Ovary (tissue), 7 donors: ENCODE measurements at regions not wholly inside any gene's neighbourhood (a gene's known extent, or its start where the extent isn't known, plus 50 kb on each side); places are given as distances from the start of the nearest gene placed in this dataset.

Source experiments
- DNase-seq, 5 donors: peaks; one replicate each; pipeline ENCODE4 v3.0.0-alpha.2; 2019 to 2020
- H3K27ac ChIP-seq, 2 donors: fragments of 200-600 bp; one replicate each; pipeline versions ENCODE4 v1.5.1 to v1.8.0; 2019 to 2022
- H3K27me3 ChIP-seq: fragments of 200-600 bp; one replicate; pipeline ENCODE4 v1.8.0; 2022
- H3K36me3 ChIP-seq: fragments of 200-600 bp; sonication (generic); one replicate; pipeline ENCODE4 v1.5.1; 2019
- H3K4me1 ChIP-seq: one replicate; pipeline ENCODE4 v1.8.1; 2013; ENCODE audit warnings: mild to moderate bottlenecking, moderate library complexity; ENCODE audit not compliant: insufficient read depth
- H3K4me3 ChIP-seq: fragments of 200-600 bp; sonication (generic); one replicate; pipeline ENCODE4 v1.5.1; 2017
- H3K9me3 ChIP-seq, 2 donors: fragments of 200-600 bp in 1 of 2; sonication (generic) in 1 of 2; one replicate each; pipeline versions ENCODE4 v1.5.1 to v1.8.1; 2013 to 2019; ENCODE audit warnings: mild to moderate bottlenecking in 1 of 2, moderate library complexity in 1 of 2
- CTCF ChIP-seq, 3 donors: fragments of 450-650 bp in 2 of 3; fragments of 200-600 bp in 1 of 3; IDR thresholded peaks; one replicate each; pipeline versions ENCODE4 v1.5.1 to v1.8.0; 2016 to 2022; ENCODE audit warnings: antibody characterized with exemption in 3 of 3, mild to moderate bottlenecking in 1 of 3
- EP300 ChIP-seq: sonication (generic); formaldehyde crosslinking; IDR thresholded peaks from one replicate; pipeline ENCODE4 v1.6.1; 2017; ENCODE audit warnings: antibody characterized with exemption
- POLR2A ChIP-seq: fragments of 450-650 bp; IDR thresholded peaks from one replicate; pipeline ENCODE4 v1.6.1; 2017; ENCODE audit warnings: antibody characterized with exemption, mild to moderate bottlenecking, moderate library complexity
- WGBS, 3 donors: extraction: QIAGEN DNeasy Blood & Tissue Kit in 1 of 3; methylation state at CpG; one replicate each; pipeline versions ENCODE4 v1.1.5 to v1.1.7; 2013 to 2017; 5-methylcytosine and 5-hydroxymethylcytosine counted together
- intact Hi-C, 4 donors: fragments of 100-400 bp; cut with DNase I; formaldehyde crosslinking; loops; one replicate each; pipeline versions ENCODE4 v1.11.0 to v1.15.1; 2022 to 2023
- donor health status: DM: no; HTN: no; CAD: no; lungs with moderate emphysema.
- donor health status: DM: no; HTN: no; CAD: no.
- donor health status: Bipolar disorder and iron deficiency.
- donor health status: DM: no; HTN: no; CAD: no.
- donor health status: DM: yes; HTN: yes; CAD: no.

GRCh38 chr19:29305268-29305667 is 92.3 kb upstream of the UQCRFS1 start:
- intact Hi-C loops = no loop called here
- TF ChIP-seq POLR2A = no peak
- TF ChIP-seq EP300 = no peak
- no peak for TF ChIP-seq CTCF (IDR thresholded peaks at IDR 0.05)
- 51 to 63% (median 56%) methylated on average over 1 of the region's 1 CpG for WGBS, 3 donors
- DNase-seq = no peak
- H3K4me3 ChIP-seq = no peak overlapping the region
- H3K27ac ChIP-seq = no peak overlapping the region
- H3K27me3 ChIP-seq = no peaks in the 10 kb centered on the region
- no peaks in the 10 kb centered on the region for H3K9me3 ChIP-seq
- H3K36me3 ChIP-seq = no peaks in the 10 kb centered on the region
- H3K4me1 ChIP-seq = no peaks in the 10 kb centered on the region

GRCh38 chr19:29308977-29309590 is 96.1 kb upstream of the UQCRFS1 start:
- no peak for DNase-seq
- intact Hi-C loops = no loop called here
- no peaks in the 10 kb centered on the region for H3K4me1 ChIP-seq
- H3K9me3 ChIP-seq = no peaks in the 10 kb centered on the region
- WGBS, 3 donors = 15 to 18% (median 18%) methylated on average over 12 of the region's 12 CpGs
- H3K36me3 ChIP-seq = no peaks in the 10 kb centered on the region
- no peak overlapping the region for H3K27ac ChIP-seq
- no peak overlapping the region for H3K4me3 ChIP-seq
- TF ChIP-seq POLR2A (no peak), EP300 (no peak), CTCF (IDR thresholded peaks at IDR 0.05) (no peak)
- no peaks in the 10 kb centered on the region for H3K27me3 ChIP-seq

GRCh38 chr19:29309637-29310036 is 96.7 kb upstream of the UQCRFS1 start:
- no peak for TF ChIP-seq POLR2A
- no peak for TF ChIP-seq EP300
- TF ChIP-seq CTCF (IDR thresholded peaks at IDR 0.05) = no peak
- no peaks in the 10 kb centered on the region for H3K4me1 ChIP-seq
- intact Hi-C loops = no loop called here
- DNase-seq = no peak
- H3K9me3 ChIP-seq = no peaks in the 10 kb centered on the region
- 33 to 37% (median 34%) methylated on average over 5 to 9 of the region's 9 CpGs for WGBS, 3 donors
- no peaks in the 10 kb centered on the region for H3K27me3 ChIP-seq
- no peaks in the 10 kb centered on the region for H3K36me3 ChIP-seq
- no peak overlapping the region for H3K4me3 ChIP-seq
- H3K27ac ChIP-seq = no peak overlapping the region

GRCh38 chr19:29311191-29311790 is 98.3 kb upstream of the UQCRFS1 start:
- Histone ChIP-seq H3K27ac (no peak overlapping the region), H3K9me3 (no peaks in the 10 kb centered on the region), H3K27me3 (no peaks in the 10 kb centered on the region), H3K36me3 (no peaks in the 10 kb centered on the region), H3K4me1 (no peaks in the 10 kb centered on the region), H3K4me3 (no peak overlapping the region)
- WGBS, 3 donors = 18 to 33% (median 23%) methylated on average over 14 of the region's 14 CpGs
- no peak for DNase-seq
- intact Hi-C loops = no loop called here
- TF ChIP-seq POLR2A (no peak), CTCF (IDR thresholded peaks at IDR 0.05) (no peak), EP300 (no peak)
